ENCODE measurements at regions not wholly inside any gene's neighbourhood (a gene's known extent, or its start where the extent isn't known, plus 50 kb on each side); places are given as distances from the start of the nearest gene placed in this dataset.

GRCh38 chr7:109226699-109227098 lies 657.0 kb downstream of the DNAJB9 start:
- H3K4me1 Mint-ChIP-seq = no peaks in the 10 kb centered on the region
- peaks cover 6% of the 10 kb centered on the region for H3K9me3 Mint-ChIP-seq
- no peak for DNase-seq (ENCODE audit: low read depth, low spot score)
- H3K27me3 Mint-ChIP-seq (ENCODE audit: low read depth) = no peaks in the 10 kb centered on the region
- H3K4me3 Mint-ChIP-seq = no peak overlapping the region
- H3K36me3 Mint-ChIP-seq (ENCODE audit: low read depth) = no peaks in the 10 kb centered on the region
- no peak overlapping the region for H3K27ac Mint-ChIP-seq (ENCODE audit: unreplicated experiment)
- TF ChIP-seq CTCF (conservative IDR thresholded peaks at IDR 0.05) = no peak

- H3K4me3 Mint-ChIP-seq = no peak overlapping the region
- H3K9me3 Mint-ChIP-seq = peaks cover 8% of the 10 kb centered on the region
- no peaks in the 10 kb centered on the region for H3K36me3 Mint-ChIP-seq (ENCODE audit: low read depth)
- H3K27ac Mint-ChIP-seq (ENCODE audit: unreplicated experiment) = no peak overlapping the region
- no peaks in the 10 kb centered on the region for H3K4me1 Mint-ChIP-seq
- TF ChIP-seq CTCF (conservative IDR thresholded peaks at IDR 0.05) = no peak
- no peak for DNase-seq (ENCODE audit: low read depth, low spot score)
- no peaks in the 10 kb centered on the region for H3K27me3 Mint-ChIP-seq (ENCODE audit: low read depth)
Observed at GRCh38 chr7:109235316-109235715, 665.6 kb downstream of the DNAJB9 start.

GRCh38 chr7:109246330-109247077 lies 676.8 kb downstream of the DNAJB9 start:
- H3K9me3 Mint-ChIP-seq = peaks cover 3% of the 10 kb centered on the region
- H3K27me3 Mint-ChIP-seq (ENCODE audit: low read depth) = no peaks in the 10 kb centered on the region
- H3K36me3 Mint-ChIP-seq (ENCODE audit: low read depth) = no peaks in the 10 kb centered on the region
- H3K4me1 Mint-ChIP-seq = no peaks in the 10 kb centered on the region
- no peak overlapping the region for H3K4me3 Mint-ChIP-seq
- no peak for TF ChIP-seq CTCF (conservative IDR thresholded peaks at IDR 0.05)
- no peak for DNase-seq (ENCODE audit: low read depth, low spot score)
- no peak overlapping the region for H3K27ac Mint-ChIP-seq (ENCODE audit: unreplicated experiment)

- TF ChIP-seq CTCF (conservative IDR thresholded peaks at IDR 0.05) = no peak
- H3K27me3 Mint-ChIP-seq (ENCODE audit: low read depth) = no peaks in the 10 kb centered on the region
- H3K4me1 Mint-ChIP-seq = peaks cover 5% of the 10 kb centered on the region
- H3K27ac Mint-ChIP-seq (ENCODE audit: unreplicated experiment) = no peak overlapping the region
- H3K36me3 Mint-ChIP-seq (ENCODE audit: low read depth) = no peaks in the 10 kb centered on the region
- H3K9me3 Mint-ChIP-seq = no peaks in the 10 kb centered on the region
- no peak overlapping the region for H3K4me3 Mint-ChIP-seq
- DNase-seq (ENCODE audit: low read depth, low spot score) = no peak
Observed at GRCh38 chr7:109256762-109257560, 687.3 kb downstream of the DNAJB9 start.

- peaks cover 5% of the 10 kb centered on the region for H3K4me1 Mint-ChIP-seq
- no peaks in the 10 kb centered on the region for H3K27me3 Mint-ChIP-seq (ENCODE audit: low read depth)
- H3K27ac Mint-ChIP-seq (ENCODE audit: unreplicated experiment) = no peak overlapping the region
- no peak for DNase-seq (ENCODE audit: low read depth, low spot score)
- no peaks in the 10 kb centered on the region for H3K36me3 Mint-ChIP-seq (ENCODE audit: low read depth)
- no peak for TF ChIP-seq CTCF (conservative IDR thresholded peaks at IDR 0.05)
- H3K4me3 Mint-ChIP-seq = no peak overlapping the region
- peaks cover 2% of the 10 kb centered on the region for H3K9me3 Mint-ChIP-seq
Observed at GRCh38 chr7:109259151-109259550, 689.5 kb downstream of the DNAJB9 start.

Measured in neural crest cell (in vitro differentiated cells).